ENCODE measurements at regions not wholly inside any gene's neighbourhood (a gene's known extent, or its start where the extent isn't known, plus 50 kb on each side); places are given as distances from the start of the nearest gene placed in this dataset.

GRCh38 chr18:40243607-40244006 lies 1711.4 kb upstream of the PIK3C3 start:
- no peak for DNase-seq (ENCODE audit: low read depth)
- no peak for TF ChIP-seq CTCF (IDR thresholded peaks at IDR 0.05; ENCODE audit: insufficient read depth, low read depth, low read length)
- no peak overlapping the region for H3K4me3 ChIP-seq (ENCODE audit: low read depth, low read length)

- no peak overlapping the region for H3K4me3 ChIP-seq (ENCODE audit: low read depth, low read length)
- no peak for DNase-seq (ENCODE audit: low read depth)
- TF ChIP-seq CTCF (IDR thresholded peaks at IDR 0.05; ENCODE audit: insufficient read depth, low read depth, low read length): no peak
These were observed 1719.2 kb upstream of the PIK3C3 start for GRCh38 chr18:40235836-40236235.

GRCh38 chr18:40235323-40235722 lies 1719.7 kb upstream of the PIK3C3 start:
- DNase-seq (ENCODE audit: low read depth): no peak
- TF ChIP-seq CTCF (IDR thresholded peaks at IDR 0.05; ENCODE audit: insufficient read depth, low read depth, low read length): no peak
- no peak overlapping the region for H3K4me3 ChIP-seq (ENCODE audit: low read depth, low read length)

- TF ChIP-seq CTCF (IDR thresholded peaks at IDR 0.05; ENCODE audit: insufficient read depth, low read depth, low read length): no peak
- no peak overlapping the region for H3K4me3 ChIP-seq (ENCODE audit: low read depth, low read length)
- DNase-seq (ENCODE audit: low read depth): no peak
These were observed 1721.0 kb upstream of the PIK3C3 start for GRCh38 chr18:40233931-40234616.

- DNase-seq (ENCODE audit: low read depth): no peak
- H3K4me3 ChIP-seq (ENCODE audit: low read depth, low read length): no peak overlapping the region
- no peak for TF ChIP-seq CTCF (IDR thresholded peaks at IDR 0.05; ENCODE audit: insufficient read depth, low read depth, low read length)
These were observed 1732.3 kb upstream of the PIK3C3 start for GRCh38 chr18:40222776-40223175.

- TF ChIP-seq CTCF (IDR thresholded peaks at IDR 0.05; ENCODE audit: insufficient read depth, low read depth, low read length): no peak
- no peak for DNase-seq (ENCODE audit: low read depth)
- H3K4me3 ChIP-seq (ENCODE audit: low read depth, low read length): no peak overlapping the region
These were observed 1738.2 kb upstream of the PIK3C3 start for GRCh38 chr18:40216856-40217255.

GRCh38 chr18:40215979-40216378 lies 1739.1 kb upstream of the PIK3C3 start:
- no peak overlapping the region for H3K4me3 ChIP-seq (ENCODE audit: low read depth, low read length)
- DNase-seq (ENCODE audit: low read depth): no peak
- no peak for TF ChIP-seq CTCF (IDR thresholded peaks at IDR 0.05; ENCODE audit: insufficient read depth, low read depth, low read length)

Measured in fibroblast of villous mesenchyme (primary cell).